Ramos (cell line): ENCODE measurements at regions not wholly inside any gene's neighbourhood (a gene's known extent, or its start where the extent isn't known, plus 50 kb on each side); places are given as distances from the start of the nearest gene placed in this dataset.
"Not testable (repeated sequence)": the region's sequence is repeated elsewhere in the genome, so short reads cannot be mapped to it uniquely, and the experiment has no call there.

ENCODE experiments used
- in situ Hi-C: fragments of 300-500 bp; cut with MboI; formaldehyde crosslinking; loops from one replicate; pipeline ENCODE4 v1.14.3; 2022; ENCODE audit warnings: low sequenced_read_pairs; ENCODE audit not compliant: unreplicated experiment

DNA sequence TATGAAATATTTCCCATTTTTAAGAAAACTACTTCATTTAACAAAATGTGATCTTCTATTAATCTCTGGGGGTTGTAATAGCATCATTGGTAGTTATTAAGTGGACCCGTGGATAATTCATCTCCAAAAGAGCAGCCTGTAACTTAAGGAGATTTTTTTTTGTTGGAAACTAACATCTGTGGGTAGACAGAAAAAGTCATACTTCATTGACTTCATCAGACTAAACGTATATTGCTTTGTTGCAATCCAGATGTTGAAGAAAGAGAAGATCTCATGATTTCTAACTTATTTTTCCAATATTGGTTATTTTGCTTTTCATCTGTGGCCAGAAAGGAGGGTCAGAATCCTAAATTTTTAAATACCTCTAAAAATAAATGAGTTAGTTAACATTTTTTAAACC lies 296.5 kb upstream of the MIR17HG start:
- in situ Hi-C loops, result no loop called here

DNA sequence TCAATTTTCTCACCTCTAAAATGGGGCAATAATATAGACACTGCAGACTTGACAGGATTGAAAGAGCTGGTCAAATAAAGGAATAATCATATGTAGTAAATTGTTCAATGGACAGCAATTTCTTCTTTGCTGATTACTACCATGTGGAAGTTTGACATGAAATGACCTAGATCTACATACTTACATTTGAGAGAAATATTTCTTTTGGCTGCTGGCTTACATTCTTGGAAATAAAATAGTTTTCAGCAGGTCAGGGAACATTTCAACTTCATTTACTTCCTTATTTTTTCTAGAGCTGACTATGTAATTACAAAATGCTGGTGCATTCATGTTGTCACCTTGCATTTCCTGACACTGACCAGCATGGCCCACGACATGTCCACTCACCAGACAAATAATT lies 294.6 kb upstream of the MIR17HG start:
- in situ Hi-C loops, result no loop called here

DNA sequence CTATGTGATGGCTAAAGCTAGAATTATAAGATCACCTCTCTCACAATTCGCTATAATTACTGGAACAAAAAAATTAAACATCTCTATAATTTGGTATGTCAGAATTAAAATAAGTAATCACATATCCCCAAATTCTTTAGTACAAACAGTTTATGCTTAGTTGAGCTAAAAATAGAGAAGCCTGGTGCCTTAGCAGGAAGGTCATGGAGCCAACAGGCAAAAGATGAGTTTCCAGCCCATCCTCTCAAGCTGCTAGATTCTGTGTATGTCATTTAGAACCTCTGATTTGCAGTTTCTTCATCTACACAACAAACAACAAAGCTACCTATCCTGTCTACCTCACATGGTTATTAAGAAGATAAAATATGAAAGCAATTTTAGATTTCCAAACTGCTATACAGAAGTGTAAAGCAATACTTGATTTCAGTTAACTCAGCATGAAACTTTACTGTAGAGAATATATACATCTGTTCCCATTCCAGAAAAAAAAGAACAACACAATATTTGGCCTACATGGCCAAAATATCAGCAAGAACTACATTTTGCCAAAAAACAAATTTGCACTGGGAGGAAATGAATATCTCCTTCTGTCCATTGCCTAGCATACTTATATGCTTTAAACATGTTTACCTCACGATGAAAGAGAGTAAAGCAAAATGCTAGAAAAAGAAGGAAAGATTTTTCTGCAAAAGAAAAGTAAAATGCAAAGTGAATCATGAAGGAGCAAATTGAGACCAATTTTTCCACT lies 294.0 kb upstream of the MIR17HG start:
- in situ Hi-C loops, result no loop called here

DNA sequence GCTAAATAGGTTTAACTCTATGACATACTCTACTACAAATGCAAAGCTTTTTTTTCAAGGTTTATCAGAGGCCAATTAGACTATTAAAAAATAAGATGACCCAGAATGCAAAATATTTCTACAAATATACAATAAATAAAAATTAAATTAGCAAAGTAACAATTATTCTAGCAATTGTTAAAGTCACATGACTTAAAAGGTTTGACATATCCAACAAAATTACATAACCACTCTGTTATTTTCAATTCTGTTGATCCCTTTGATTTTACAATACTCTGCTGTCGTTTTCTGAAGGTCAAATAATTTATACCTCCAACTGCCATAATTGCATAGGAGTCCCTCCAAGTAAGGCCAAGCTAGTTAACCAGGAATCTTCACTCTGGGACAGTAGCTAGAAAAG lies 292.6 kb upstream of the MIR17HG start:
- in situ Hi-C loops, result no loop called here

DNA sequence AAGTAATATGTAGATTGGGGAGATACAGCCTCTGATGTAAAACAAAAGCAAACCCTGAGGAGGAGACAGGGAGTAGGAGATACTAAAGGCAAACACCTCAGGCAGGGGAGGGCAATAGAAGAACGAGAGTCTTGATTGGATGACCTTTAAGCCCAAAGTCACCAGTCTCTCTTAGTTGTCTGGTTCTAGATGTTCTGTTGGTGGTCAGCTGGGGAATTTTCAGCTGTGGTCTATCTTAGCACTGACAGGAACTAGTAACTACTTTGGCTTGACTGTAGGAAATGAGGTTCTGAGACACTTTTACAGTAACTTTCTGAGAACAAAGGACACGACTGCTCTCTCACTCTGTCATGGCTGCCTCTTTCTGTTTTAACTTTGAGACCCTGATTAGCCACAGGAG lies 290.7 kb upstream of the MIR17HG start:
- in situ Hi-C loops, result no loop called here

DNA sequence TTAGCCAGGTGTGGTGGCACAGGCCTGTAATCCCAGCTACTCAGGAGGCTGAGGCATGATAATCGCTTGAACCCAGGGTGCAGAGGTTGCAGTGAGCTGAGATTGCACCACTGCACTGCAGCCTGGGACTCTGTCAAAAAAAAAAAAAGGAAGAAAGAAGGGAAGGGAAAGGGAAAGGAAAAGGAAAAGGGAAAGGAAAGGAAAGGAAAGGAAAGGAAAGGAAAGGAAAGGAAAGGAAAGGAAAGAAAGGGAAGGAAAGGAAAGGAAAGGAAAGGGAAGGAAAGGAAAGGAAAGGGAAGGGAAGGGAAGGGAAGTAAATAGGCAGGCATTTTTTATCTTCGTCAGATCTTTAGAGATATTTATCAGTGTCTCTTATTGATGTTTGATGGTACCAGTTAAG lies 290.0 kb upstream of the MIR17HG start:
- in situ Hi-C loops, result not testable (repeated sequence)

DNA sequence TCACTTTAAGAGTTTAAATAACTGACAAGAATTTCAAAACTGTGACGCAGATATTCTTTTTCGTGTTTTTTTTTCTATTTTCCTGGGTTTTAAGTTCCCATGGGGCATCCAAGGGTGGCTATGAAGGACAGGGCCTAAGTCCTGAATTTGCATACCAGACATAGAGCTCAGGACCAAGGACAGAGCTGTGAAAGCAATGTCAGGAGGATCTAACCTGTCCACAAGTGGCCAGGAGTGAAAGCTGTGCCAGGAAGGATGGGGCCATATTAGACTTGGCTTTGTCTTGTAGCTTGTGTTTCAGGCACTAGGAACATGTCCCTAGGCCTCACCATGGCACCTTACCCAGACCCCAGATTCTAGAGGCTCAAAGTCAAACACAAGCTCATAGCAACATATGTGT lies 289.4 kb upstream of the MIR17HG start:
- in situ Hi-C loops, result no loop called here

DNA sequence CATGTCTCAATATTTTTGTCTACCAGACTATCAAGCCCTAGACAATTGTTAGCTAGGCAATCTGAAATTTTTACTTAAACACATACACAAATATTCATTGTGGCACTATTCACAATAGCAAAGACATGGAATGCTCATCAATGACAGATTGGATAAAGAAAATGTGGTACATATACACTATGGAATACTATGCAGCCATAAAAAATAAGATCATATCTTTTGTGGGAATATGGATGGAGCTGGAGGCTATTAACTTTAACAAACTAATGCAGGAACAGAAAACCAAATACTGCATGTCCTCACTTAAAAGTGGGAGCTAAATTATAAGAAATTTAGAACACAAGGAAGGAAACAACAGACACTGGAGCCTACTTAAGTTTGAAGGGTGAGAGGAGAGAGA lies 288.6 kb upstream of the MIR17HG start:
- in situ Hi-C loops, result no loop called here

DNA sequence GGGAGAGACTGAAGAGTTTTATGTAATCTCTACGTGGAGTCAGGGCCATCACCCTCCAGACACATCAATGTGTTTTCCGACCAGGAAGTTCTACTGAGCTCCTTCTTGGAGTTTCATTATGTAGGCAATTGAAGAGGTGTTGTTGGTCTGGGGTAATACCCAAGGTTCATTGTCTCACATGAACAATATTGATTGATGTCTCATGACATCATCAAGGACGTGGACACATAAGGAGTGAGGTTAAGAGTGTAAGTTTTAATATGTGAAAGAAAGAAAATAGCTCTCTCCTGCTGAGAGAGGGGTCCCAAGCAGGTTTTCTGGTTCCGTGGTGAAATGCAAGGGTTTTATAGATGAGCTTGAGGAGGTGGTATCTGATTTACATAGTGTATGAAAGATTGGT lies 280.7 kb upstream of the MIR17HG start:
- in situ Hi-C loops, result no loop called here

DNA sequence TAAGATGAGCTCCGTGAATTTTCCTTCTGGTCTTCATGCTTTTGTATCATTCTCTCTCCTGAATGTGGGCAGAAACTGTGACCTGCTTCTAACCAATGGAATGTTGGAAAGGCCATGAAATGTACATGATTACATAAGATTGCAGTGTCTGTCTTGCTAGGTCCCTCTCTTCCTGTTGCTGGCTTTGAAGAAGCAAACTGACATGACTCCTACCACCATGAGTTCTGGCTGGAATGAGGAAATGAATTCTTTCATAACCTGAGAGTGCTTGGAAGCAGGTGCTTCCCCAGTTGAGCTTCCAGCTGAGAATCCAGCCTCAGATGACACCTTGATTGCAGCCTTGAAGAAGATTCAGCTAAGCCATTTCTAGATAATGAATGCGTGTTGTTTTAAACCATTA lies 275.0 kb upstream of the MIR17HG start:
- in situ Hi-C loops, result no loop called here

DNA sequence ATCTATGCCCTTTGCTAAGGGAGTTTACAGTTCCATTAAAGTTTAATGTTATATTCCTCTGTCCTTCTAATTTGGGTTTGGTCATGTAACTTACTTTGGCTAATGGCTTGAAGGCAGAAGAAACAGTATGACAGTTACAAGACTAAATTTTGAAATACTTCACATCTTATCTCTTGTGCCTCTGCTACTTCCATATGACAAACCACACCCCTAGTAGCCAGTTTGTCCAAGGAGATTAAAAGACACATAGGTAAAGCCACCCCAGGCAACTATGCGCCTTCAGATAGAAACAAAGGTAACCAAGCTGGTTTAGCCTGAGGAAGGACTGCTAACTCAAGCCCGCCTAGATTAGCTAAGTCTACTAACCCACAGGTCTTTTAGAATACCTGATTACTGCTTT lies 273.4 kb upstream of the MIR17HG start:
- in situ Hi-C loops, result no loop called here

DNA sequence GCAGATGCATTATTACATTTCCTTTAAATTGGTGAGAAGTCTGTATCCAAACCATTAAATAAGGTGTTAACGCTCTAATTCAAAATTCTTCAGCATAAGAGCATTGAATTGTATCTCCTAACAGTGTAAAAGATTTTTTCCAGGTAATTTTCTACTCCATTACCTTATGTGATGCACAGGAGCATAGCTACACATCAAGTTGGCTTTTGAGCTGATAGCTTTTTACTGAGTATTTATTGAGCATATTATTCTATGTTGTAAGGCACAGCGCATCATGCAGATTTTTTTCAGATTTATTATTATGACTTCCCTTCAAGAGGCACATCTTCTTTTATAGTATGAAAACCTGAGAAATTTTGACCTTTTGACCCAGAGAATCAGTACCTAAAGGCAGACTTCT lies 270.7 kb upstream of the MIR17HG start:
- in situ Hi-C loops, result no loop called here

DNA sequence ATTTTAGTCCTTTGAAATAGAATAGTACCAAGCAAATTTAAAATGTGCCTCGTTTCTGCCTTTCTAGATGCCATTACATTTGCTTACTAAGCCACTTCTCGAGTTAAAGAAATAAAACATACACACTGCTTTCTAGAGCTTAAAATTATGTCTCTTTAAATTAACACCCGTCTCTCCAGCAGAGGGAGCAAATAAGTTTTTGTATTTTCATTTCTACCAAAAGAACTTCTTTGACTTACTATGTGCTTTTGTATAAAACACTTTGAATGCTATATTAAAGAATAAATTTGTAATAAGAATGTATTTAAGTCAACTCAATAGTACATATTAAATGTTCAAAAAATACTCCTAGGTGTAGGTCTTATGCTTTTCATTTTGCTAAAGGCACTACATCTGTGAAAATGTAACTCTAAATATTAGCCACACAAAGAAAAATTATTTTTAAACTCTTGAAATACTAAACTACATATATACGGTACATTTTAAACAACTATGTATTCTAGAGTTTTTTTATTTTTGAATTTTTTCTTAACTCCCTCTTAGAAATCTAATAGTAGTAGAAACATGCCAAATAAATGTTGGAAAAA lies 269.3 kb upstream of the MIR17HG start:
- in situ Hi-C loops, result no loop called here

DNA sequence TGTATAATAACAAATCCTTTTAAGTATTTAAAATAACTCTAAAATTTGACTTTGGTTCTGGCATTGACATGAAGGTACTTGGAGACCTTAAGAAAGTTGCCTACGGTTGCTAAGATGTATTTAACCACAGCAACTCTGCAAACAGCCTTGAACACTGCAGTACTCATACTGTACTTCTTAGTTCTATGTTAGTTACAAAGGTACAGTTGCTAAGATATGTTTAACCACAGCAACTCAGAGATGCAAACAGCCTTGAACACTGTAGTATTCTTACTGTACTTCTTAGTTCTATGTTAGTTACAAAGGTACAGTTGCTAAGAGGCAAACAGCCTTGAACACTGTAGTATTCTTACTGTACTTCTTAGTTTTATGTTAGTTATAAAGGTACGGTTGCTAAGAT lies 268.3 kb upstream of the MIR17HG start:
- in situ Hi-C loops, result no loop called here

DNA sequence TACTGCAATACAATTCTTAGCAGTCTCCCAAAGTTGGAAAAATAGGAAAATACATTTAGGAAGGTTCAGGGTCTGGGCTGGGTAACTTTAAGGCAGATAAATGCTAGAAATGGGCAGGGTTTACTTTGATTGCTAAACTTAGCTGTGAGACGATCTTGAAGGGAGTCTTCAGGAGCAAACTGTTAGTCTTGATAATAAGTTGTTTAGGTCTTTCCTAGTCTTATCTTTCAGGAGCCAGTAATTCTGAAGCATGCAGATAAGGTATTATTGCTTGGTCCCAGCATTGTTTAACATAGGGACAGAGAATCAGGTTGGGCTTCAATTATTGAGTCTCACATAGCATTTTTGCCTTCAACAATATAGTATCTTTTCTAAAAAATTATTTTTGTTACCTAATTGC lies 262.4 kb upstream of the MIR17HG start:
- in situ Hi-C loops, result no loop called here

DNA sequence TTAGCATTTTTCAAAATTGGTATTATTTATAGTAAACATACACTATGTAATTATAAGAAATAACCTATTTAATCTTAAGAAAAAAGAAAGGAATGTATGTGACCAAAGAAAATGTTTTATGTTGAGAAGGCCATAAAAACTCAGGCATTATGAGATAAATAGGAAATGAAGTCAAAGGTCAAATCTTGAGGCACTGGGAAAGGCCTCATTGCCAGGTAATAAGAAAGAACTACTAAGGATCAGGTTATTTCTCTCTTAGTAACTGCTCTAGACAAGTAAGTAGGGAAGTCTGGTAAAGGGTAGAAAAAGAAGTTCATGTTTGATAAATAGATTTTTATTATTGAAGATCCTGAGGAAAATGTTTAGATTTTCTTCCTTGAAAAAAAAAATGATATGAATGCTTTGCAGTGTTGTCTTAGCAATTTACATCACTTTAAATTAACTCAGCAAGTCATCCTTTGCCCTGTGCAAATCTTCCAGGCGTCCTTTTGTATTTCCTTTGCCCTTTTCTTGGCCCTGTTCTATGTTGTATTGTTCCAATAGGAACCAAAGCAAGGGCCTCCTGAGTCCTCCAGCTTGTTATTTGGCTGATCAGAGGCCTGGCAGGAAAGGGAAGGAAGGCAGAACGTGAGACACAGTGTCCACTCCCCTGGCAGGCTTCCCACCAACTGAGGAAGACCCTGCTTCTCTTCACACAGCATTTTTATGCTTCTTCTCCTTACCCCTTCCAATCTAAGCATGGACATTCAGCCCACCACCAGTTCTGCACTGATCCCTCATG lies 260.4 kb upstream of the MIR17HG start:
- in situ Hi-C loops, result no loop called here

DNA sequence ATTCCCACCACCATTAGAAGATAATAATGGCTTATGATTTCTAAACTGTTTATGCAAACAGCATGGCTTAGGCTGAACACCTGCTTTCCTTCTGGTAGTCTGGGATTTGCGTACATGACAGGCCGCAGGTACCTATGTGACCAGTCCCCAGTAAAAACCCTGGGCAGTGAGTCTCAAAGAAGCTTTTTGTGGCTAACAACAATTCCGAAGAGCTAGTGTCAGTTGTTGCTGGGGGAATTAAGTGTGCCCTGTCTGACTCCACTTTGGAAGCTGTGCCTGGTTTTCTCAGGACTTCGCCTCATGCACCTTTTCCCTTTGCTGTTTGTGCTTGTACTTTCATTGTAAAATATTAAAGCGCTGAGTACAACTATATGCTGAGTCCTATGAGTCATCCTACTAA lies 250.2 kb upstream of the MIR17HG start:
- in situ Hi-C loops, result no loop called here

DNA sequence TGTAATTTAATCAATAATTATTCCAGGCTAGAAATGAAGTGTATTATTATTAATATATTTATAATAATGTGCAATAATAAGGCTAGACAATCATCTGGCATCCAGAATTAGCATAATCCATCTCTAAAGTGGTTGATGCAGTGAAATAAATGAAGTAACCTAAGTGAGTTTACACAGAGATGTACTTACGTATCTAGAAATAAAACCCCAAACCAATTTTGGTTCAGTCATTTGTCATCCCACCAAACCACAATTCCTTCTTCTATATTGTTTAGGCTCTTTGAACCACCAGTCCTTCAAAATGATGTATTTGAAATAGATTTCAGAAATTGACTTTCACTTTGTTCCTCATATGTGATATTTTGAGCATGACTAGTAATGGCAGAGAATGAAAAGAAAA lies 247.6 kb upstream of the MIR17HG start:
- in situ Hi-C loops, result no loop called here

DNA sequence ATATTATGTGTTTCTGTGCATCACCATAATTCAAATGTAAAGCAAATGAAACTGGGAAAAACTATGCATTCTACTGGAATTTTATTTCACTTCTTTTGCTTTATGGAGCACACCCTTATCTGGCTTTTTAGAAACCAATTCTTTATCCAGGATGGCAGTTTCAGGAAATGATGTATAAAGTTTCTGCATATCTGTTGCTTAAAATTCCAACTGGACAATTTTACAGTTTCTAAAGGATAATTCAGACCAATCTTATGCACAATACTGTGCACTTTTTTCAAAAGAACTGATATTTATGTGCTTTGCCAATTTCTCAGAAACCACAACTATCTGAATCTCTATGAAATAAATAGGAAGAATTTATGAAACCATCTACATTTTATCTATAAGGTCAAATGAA lies 246.5 kb upstream of the MIR17HG start:
- in situ Hi-C loops, result no loop called here

DNA sequence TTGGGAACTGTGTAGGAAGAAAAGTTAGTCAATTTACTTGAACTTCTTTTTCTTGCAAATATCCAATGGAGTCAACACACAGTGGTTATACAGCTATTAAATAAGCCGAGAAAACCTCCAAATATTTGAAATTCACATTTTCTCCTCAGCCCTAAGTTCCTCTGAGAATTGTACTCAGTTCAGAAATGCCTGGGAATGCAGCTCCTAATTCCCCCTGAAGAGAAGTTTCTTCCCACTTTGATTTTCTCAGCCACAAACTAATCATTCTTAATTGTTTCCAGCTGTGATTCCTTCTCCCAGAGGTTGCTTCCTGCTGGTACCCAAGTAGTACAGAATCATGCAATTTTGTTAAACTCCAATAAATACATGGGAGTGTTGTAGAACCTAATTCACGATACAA lies 246.1 kb upstream of the MIR17HG start:
- in situ Hi-C loops, result no loop called here

DNA sequence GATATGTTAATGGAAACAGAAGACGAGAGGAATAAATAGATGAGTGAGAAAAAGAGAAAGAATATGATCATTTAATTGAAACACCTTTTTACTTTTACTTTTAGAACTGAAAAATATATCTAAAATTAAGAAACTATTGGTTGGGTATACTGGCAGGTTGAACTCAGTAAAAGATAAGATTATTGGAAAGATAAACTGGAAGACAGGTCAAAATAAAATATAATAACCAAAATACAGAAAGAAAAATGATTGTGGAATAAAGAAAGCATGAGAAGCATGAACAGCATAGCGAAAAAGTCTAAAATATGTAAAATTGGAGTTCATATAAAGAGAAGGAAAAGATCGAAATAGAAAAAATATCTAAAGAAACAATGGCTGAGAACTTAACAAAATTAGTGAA lies 242.2 kb upstream of the MIR17HG start:
- in situ Hi-C loops, result no loop called here

DNA sequence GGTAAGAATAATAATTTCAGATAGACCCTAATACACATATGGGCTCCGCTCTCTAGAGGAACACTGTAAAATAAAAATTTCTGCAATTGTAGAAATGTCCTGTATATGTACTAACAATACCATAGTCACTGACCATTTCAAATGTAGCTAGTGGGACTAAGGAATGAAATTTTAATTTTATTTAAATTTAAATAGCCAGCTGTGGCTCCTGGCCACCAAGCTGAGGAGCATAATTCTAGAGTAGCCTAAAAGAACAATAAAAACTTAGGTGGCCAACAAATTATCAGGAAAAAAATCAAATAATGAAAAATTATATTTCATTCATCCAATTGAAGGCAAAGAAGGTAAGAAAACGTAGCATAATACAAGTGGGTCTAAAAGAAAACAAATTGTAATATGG lies 240.9 kb upstream of the MIR17HG start:
- in situ Hi-C loops, result no loop called here
